NCI-H460 (cell line): ENCODE measurements at regions not wholly inside any gene's neighbourhood (a gene's known extent, or its start where the extent isn't known, plus 50 kb on each side); places are given as distances from the start of the nearest gene placed in this dataset.
"Not testable (repeated sequence)": the region's sequence is repeated elsewhere in the genome, so short reads cannot be mapped to it uniquely, and the experiment has no call there.

Experiments
- DNase-seq: peaks from one replicate; pipeline ENCODE4 v3.0.0-alpha.2; 2016; ENCODE audit warnings: low read depth; ENCODE audit errors: extremely low read depth

- no peak for DNase-seq
These were observed 244.4 kb upstream of the FOXN3 start for GRCh38 chr14:89661392-89661791.

GRCh38 chr14:89660625-89661233 lies 243.7 kb upstream of the FOXN3 start:
- DNase-seq = not testable (repeated sequence)

GRCh38 chr14:89660166-89660565 lies 243.1 kb upstream of the FOXN3 start:
- no peak for DNase-seq

GRCh38 chr14:89658977-89659670 lies 242.1 kb upstream of the FOXN3 start:
- DNase-seq = no peak

- no peak for DNase-seq
These were observed 240.0 kb upstream of the FOXN3 start for GRCh38 chr14:89657014-89657413.

GRCh38 chr14:89654998-89655397 lies 238.0 kb upstream of the FOXN3 start:
- no peak for DNase-seq

GRCh38 chr14:89652352-89652751 lies 235.3 kb upstream of the FOXN3 start:
- DNase-seq = no peak

- no peak for DNase-seq
These were observed 234.8 kb upstream of the FOXN3 start for GRCh38 chr14:89651805-89652204.

GRCh38 chr14:89650077-89650978 lies 233.3 kb upstream of the FOXN3 start:
- DNase-seq = no peak

- DNase-seq = no peak
These were observed 232.5 kb upstream of the FOXN3 start for GRCh38 chr14:89649451-89650075.

GRCh38 chr14:89648924-89649323 lies 231.9 kb upstream of the FOXN3 start:
- DNase-seq = no peak

GRCh38 chr14:89648510-89648909 lies 231.5 kb upstream of the FOXN3 start:
- DNase-seq = no peak

GRCh38 chr14:89646971-89647370 lies 229.9 kb upstream of the FOXN3 start:
- no peak for DNase-seq

- no peak for DNase-seq
These were observed 227.6 kb upstream of the FOXN3 start for GRCh38 chr14:89644641-89645040.

GRCh38 chr14:89641495-89642175 lies 224.6 kb upstream of the FOXN3 start:
- no peak for DNase-seq

GRCh38 chr14:89640141-89640540 lies 223.1 kb upstream of the FOXN3 start:
- DNase-seq = no peak

GRCh38 chr14:89639687-89640086 lies 222.7 kb upstream of the FOXN3 start:
- DNase-seq = no peak

GRCh38 chr14:89638891-89639290 lies 221.9 kb upstream of the FOXN3 start:
- no peak for DNase-seq

GRCh38 chr14:89637581-89637980 lies 220.5 kb upstream of the FOXN3 start:
- no peak for DNase-seq

GRCh38 chr14:89635615-89636014 lies 218.6 kb upstream of the FOXN3 start:
- no peak for DNase-seq

- DNase-seq = no peak
These were observed 217.0 kb upstream of the FOXN3 start for GRCh38 chr14:89634037-89634436.
